Fibroblast of skin of left biceps (primary cell): ENCODE measurements at regions not wholly inside any gene's neighbourhood (a gene's known extent, or its start where the extent isn't known, plus 50 kb on each side); places are given as distances from the start of the nearest gene placed in this dataset.
A peak's percentile ranks its signal among the peaks of the same experiment; 100 is the strongest.
"Not testable (repeated sequence)": the region's sequence is repeated elsewhere in the genome, so short reads cannot be mapped to it uniquely, and the experiment has no call there.

Experiments used
- DNase-seq, 2 experiments: peaks; one replicate each; pipeline ENCODE4 v3.0.0-alpha.2; 2013; ENCODE audit warnings: low read depth in 2 of 2

GRCh38 chr5:10921160-10921559, 160.1 kb upstream of the DAP start:
- no peak for DNase-seq

DNA sequence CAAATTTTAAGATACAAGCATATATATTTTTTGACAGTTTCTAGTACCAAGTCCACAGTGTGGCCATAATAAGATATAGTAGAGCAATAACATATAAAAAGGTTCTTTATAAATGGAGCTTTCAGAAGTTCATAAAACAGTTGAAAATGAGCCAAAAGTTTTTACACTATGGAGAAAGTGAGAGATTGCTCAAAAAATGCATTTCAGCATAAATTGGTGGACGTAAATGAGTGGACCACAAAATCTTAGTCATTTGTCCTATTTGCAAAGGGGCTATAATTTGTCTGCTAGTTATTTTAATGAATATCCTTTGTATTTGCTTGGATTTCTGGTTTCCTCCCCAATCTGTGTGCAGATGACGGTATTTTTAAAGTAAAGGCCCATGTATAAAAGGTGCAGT, 159.4 kb upstream of the DAP start:
- no peak for DNase-seq

- DNase-seq: peak; percentile 2 to 8
Observed at GRCh38 chr5:10914741-10915480, 153.9 kb upstream of the DAP start.

- DNase-seq: peak; percentile 72 to 75
Observed at GRCh38 chr5:10913841-10914240, 152.8 kb upstream of the DAP start.

- DNase-seq: no peak
Observed at GRCh38 chr5:10913181-10913810, 152.3 kb upstream of the DAP start.

DNA sequence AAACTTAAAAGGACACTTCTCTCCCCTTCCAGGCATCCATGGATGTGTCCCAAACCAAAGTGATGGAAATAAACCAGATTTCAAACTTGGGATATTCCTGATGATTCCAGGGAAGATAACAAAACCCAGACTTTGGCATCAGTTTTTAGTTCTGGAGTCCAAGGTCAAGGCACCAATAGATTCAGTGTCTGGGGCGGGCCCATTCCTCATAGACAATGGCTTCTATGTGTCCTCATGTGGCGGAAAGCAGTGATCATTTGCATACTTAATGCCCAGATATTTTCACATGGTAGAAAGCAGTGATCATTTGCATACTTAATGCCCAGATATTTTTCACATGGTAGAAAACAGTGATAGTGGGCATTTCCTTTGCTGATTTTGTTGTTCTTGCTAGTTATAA, 151.4 kb upstream of the DAP start:
- no peak for DNase-seq

- no peak for DNase-seq
Observed at GRCh38 chr5:10910261-10910660, 149.2 kb upstream of the DAP start.

- DNase-seq: no peak
Observed at GRCh38 chr5:10904862-10905432, 143.9 kb upstream of the DAP start.

DNA sequence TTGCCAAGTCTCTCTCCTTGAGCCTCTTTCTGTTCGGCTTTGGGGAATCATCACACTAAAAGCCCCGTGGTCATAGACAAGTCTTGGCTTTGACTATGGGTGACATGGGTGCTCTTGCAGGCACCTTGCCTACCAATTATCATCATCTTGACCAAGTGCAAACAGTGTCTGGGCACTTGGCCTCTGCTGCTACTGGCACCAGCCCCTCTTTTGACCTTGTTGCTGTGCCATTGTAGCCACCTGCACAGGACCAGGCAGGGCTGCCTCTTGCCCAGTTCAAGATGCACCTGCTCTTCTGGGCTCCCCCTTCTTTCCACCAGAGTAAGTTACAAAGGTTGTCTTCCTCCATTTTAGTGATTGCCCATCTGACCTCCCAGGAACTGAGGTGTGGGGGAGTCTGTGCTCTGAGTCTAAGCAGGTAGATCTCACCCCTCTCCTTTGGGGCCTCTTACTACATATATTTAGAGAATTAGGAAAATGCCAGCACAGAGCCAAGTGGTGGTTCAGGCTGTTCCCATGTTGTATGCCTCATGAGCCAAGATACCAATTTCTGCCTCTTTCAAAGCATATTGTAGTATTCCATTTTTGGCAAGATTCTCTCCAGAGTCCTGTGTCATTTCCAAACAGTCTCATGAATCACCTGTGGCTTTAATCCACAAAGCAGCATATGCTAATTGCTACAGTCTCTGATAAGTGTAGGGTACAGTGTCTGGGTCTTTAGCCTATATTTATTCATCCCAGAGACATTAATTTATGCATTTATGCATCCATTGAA, 142.9 kb upstream of the DAP start:
- no peak for DNase-seq

- DNase-seq: no peak
Observed at GRCh38 chr5:10902145-10902544, 141.1 kb upstream of the DAP start.

DNA sequence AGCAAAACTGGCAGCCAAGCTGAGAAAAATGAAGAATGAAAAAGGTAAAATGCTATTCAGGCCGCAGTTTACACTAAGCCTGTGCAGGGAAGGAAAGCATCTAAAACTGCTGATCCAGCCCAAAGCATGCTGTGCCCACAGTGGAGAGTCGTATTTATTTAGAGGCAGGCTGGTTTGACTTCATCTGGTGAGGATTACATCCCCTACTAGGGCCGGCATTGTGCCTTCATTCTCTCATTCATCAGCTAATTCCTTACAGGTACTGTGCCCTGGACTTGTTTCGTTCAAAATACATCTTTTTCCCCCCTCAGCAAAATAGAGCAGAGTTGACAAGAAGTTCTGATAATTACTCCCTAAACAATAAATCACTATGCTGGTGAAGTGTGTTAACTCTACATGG, 137.5 kb upstream of the DAP start:
- DNase-seq: no peak

DNA sequence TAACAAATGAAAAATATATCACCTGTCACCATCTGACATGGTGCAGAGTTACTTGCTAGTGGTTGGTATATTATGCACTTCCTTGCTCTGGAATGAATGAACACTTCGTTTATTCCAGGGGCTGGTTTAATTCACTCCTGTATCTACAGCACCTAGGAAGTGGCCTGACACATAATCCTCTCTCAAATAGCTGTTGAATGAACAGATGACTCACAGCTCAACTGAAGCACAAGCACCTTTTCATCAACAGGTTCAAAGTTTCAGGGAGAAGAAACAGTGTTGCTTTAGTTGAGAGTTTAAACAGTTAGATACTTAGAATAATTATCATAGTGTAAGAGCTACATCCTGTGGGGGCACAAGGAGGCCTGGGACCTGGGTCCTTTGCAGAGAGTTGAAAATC, 135.0 kb upstream of the DAP start:
- DNase-seq: no peak

DNA sequence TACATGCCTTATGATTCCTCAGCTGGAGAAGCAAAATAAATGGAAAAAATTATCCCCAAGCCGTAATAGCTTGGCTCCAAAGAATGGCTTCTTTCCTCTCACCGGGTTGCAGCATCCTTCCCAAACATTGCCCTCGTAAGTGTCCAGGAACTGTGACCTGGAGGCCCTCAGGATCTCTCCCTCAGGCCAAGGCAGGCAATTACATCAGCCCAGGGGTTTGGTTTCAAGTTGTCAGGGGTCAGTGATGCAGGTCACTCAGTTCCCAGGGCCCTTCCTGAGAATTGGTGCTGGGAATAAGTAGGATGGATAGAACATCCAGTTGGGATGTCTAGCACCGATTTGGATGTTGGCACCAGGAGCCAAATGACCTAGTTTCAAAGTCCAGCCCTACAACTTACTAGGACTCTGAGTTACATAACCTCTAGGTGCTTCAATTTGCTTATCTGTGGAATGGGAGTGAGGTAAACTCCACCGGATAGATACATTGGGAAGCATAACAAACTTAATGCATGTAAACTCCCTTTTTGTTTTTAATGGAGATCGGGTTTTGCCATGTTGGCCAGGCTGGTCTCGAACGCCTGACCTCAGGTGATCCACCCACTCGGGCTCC, 133.5 kb upstream of the DAP start:
- DNase-seq: no peak

DNA sequence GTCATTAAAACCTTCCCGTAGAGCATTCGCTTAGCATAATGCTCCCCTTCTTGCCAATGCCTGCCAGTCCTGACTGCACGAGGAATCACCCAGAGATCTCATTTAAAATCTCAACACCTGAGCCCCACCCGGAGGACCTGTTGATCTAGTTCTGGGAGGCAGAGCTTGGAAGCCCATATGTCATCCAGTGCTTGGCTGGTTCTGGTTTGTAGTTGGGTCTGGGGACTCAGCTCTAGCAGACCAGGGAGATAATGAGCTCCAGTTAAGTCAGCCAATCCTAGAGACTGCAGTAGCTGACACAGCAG, 131.8 kb upstream of the DAP start:
- no peak for DNase-seq

GRCh38 chr5:10892147-10892910, 131.3 kb upstream of the DAP start:
- DNase-seq: no peak

GRCh38 chr5:10891193-10891592, 130.2 kb upstream of the DAP start:
- DNase-seq: no peak

DNA sequence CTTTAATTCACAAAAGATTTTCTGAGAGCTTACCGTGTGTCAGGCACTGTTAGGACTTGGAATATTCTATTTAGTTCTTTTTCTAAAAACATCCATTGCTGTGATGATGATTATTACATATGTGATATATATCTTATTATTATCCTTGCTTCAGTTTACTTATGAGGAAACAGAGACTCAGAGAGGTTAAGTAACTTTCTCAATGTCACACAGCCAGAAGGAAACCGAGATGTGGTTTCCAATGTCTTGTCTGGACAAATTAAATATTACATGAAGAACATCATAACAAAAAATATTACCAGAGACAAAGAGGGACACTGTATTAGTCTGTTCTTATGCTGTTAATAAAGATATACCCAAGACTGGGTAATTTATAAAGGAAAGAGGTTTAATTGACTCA, 125.5 kb upstream of the DAP start:
- no peak for DNase-seq

GRCh38 chr5:10885026-10885425, 124.0 kb upstream of the DAP start:
- DNase-seq: peak in 1 of 2 experiments; percentile 33

- DNase-seq: not testable (repeated sequence)
Observed at GRCh38 chr5:10883945-10884344, 122.9 kb upstream of the DAP start.

- no peak for DNase-seq
Observed at GRCh38 chr5:10880934-10881333, 119.9 kb upstream of the DAP start.

DNA sequence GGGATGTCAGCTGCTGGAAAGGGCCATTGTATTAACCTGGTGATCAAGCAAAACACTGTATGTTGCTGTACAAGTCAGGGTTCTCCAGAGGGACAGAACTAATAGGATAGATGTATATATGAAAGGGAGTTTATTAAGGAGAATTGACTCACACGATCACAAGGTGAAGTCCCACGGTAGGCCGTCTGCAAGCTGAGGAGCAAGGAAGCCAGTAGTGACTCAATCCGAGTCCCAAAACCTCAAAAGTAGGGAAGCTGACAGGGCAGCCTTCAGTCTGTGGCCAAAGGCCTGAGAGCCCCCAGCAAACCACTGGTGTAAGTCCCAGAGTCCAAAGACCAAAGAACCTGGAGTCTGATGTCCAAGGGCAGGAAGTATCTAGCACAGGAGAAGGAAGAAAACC, 116.0 kb upstream of the DAP start:
- not testable (repeated sequence) for DNase-seq
